ENCODE measurements at regions not wholly inside any gene's neighbourhood (a gene's known extent, or its start where the extent isn't known, plus 50 kb on each side); places are given as distances from the start of the nearest gene placed in this dataset.

DNA sequence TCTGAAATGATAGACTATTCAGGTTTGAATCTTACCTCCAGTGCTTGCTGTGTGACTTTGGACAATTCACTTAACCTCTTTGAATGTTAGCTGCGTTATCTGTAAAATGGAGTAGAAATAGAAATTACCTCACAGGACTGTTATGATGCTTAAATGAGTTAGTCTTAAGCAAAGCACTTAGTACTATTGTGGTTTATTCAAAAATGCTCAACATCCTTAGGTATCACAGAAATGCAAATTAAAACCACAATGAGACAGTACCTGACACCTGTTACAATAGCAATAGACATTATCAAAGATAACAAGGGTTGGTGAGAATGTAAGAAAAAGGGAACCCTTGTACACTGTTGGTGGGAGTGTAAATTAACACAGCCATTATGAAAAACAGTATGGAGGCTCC, 77.6 kb upstream of the FREM1 start:
- TF ChIP-seq POLR2A (IDR thresholded peaks at IDR 0.05) = no peak
- TF ChIP-seq, protein P1, sequence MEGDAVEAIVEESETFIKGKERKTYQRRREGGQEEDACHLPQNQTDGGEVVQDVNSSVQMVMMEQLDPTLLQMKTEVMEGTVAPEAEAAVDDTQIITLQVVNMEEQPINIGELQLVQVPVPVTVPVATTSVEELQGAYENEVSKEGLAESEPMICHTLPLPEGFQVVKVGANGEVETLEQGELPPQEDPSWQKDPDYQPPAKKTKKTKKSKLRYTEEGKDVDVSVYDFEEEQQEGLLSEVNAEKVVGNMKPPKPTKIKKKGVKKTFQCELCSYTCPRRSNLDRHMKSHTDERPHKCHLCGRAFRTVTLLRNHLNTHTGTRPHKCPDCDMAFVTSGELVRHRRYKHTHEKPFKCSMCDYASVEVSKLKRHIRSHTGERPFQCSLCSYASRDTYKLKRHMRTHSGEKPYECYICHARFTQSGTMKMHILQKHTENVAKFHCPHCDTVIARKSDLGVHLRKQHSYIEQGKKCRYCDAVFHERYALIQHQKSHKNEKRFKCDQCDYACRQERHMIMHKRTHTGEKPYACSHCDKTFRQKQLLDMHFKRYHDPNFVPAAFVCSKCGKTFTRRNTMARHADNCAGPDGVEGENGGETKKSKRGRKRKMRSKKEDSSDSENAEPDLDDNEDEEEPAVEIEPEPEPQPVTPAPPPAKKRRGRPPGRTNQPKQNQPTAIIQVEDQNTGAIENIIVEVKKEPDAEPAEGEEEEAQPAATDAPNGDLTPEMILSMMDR (IDR thresholded peaks at IDR 0.05) = no peak

Data from testis (tissue), 2 donors.